MCF 10A (cell line): ENCODE measurements at regions not wholly inside any gene's neighbourhood (a gene's known extent, or its start where the extent isn't known, plus 50 kb on each side); places are given as distances from the start of the nearest gene placed in this dataset.

Source experiments
- BruUV-seq: library from RNA; stranded (reverse); fragments of 400-500 nt; replicated peaks from 2 replicates; lab custom pipeline; 2021; lab: Mats Ljungman, UMichigan
- CTCF ChIA-PET: fragments of 300-600 bp; sonication (Branson Sonifier 250); formaldehyde crosslinking; extraction: SDS; loops from one replicate; lab custom pipeline; 2021; ENCODE audit warnings: antibody characterized with exemption, inconsistent platforms; lab: Yijun Ruan, JAX
- POLR2A ChIA-PET: fragments of 300-600, 350-650 bp; sonication (Branson Sonifier 250); formaldehyde crosslinking; extraction: SDS; loops from one replicate; lab custom pipeline; 2020; ENCODE audit warnings: antibody characterized with exemption, inconsistent platforms; lab: Yijun Ruan, JAX
- DNase-seq: peaks from one replicate; pipeline ENCODE4 v3.0.0-alpha.2; 2018; ENCODE audit not compliant: unreplicated experiment
- H3K27ac Mint-ChIP-seq: one replicate; pipeline ENCODE4 v1.8.0; 2022; ENCODE audit warnings: mild to moderate bottlenecking, low read depth, mixed read lengths; ENCODE audit not compliant: unreplicated experiment
- H3K27me3 Mint-ChIP-seq: one replicate; pipeline ENCODE4 v1.8.0; 2022; ENCODE audit warnings: mixed read lengths; ENCODE audit not compliant: insufficient read depth, unreplicated experiment
- H3K36me3 Mint-ChIP-seq: one replicate; pipeline ENCODE4 v1.8.0; 2022; ENCODE audit warnings: mild to moderate bottlenecking, moderate library complexity, mixed read lengths; ENCODE audit not compliant: insufficient read depth, unreplicated experiment
- H3K4me1 Mint-ChIP-seq: one replicate; pipeline ENCODE4 v1.8.0; 2022; ENCODE audit warnings: mixed read lengths; ENCODE audit not compliant: insufficient read depth, unreplicated experiment
- H3K4me3 Mint-ChIP-seq: one replicate; pipeline ENCODE4 v1.8.0; 2022; ENCODE audit warnings: mild to moderate bottlenecking, moderate library complexity, mixed read lengths; ENCODE audit not compliant: unreplicated experiment
- H3K9me3 Mint-ChIP-seq: one replicate; pipeline ENCODE4 v1.8.0; 2022; ENCODE audit warnings: mixed read lengths; ENCODE audit not compliant: unreplicated experiment
- intact Hi-C: fragments of 100-400 bp; cut with micrococcal nuclease; formaldehyde crosslinking; loops from 2 replicates; pipeline ENCODE4 v1.14.1; 2022
- TF ChIP-seq, protein P1 (sequence below): fragments of 200-600 bp; IDR thresholded peaks from one replicate; pipeline ENCODE4 v1.8.0; 2022; ENCODE audit warnings: antibody characterized with exemption, mild to moderate bottlenecking; ENCODE audit not compliant: unreplicated experiment

DNA sequence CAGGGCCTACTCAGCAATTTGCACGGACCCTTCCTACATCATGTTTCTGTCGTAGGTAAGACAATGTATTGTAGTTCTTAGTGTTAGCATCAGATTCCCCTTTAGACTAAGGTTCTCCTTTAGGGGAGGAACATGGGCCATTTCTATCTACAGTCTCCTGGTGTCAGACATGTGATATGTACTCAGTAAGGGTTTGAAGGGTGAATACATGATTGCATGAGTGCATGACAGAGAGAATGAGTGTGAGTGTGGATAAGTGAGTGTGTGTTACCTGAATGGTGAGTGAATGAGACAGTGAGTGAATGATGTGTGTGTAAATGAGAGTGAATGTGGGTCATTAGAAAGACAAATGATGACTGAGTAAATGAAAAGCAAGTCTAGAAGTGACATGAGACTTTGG, 476.8 kb downstream of the HAPSTR1 start:
- no peaks in the 10 kb centered on the region for H3K36me3 Mint-ChIP-seq
- intact Hi-C loops: no loop called here
- no peaks in the 10 kb centered on the region for H3K4me1 Mint-ChIP-seq
- TF ChIP-seq, protein P1, sequence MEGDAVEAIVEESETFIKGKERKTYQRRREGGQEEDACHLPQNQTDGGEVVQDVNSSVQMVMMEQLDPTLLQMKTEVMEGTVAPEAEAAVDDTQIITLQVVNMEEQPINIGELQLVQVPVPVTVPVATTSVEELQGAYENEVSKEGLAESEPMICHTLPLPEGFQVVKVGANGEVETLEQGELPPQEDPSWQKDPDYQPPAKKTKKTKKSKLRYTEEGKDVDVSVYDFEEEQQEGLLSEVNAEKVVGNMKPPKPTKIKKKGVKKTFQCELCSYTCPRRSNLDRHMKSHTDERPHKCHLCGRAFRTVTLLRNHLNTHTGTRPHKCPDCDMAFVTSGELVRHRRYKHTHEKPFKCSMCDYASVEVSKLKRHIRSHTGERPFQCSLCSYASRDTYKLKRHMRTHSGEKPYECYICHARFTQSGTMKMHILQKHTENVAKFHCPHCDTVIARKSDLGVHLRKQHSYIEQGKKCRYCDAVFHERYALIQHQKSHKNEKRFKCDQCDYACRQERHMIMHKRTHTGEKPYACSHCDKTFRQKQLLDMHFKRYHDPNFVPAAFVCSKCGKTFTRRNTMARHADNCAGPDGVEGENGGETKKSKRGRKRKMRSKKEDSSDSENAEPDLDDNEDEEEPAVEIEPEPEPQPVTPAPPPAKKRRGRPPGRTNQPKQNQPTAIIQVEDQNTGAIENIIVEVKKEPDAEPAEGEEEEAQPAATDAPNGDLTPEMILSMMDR: no peak
- POLR2A ChIA-PET: no interaction called here
- DNase-seq: no peak
- H3K27ac Mint-ChIP-seq: no peak overlapping the region
- no peak overlapping the region for H3K4me3 Mint-ChIP-seq
- CTCF ChIA-PET: no interaction called here
- no TSS peak for BruUV-seq
- H3K9me3 Mint-ChIP-seq: peaks cover 22% of the 10 kb centered on the region
- H3K27me3 Mint-ChIP-seq: no peaks in the 10 kb centered on the region

GRCh38 chr16:9570521-9570920, 479.1 kb downstream of the HAPSTR1 start:
- POLR2A ChIA-PET: no interaction called here
- no peaks in the 10 kb centered on the region for H3K36me3 Mint-ChIP-seq
- H3K27me3 Mint-ChIP-seq: no peaks in the 10 kb centered on the region
- DNase-seq: no peak
- H3K4me3 Mint-ChIP-seq: no peak overlapping the region
- H3K9me3 Mint-ChIP-seq: peaks cover 20% of the 10 kb centered on the region
- no peaks in the 10 kb centered on the region for H3K4me1 Mint-ChIP-seq
- CTCF ChIA-PET: no interaction called here
- H3K27ac Mint-ChIP-seq: no peak overlapping the region
- no TSS peak for BruUV-seq
- intact Hi-C loops: no loop called here
- TF ChIP-seq, protein P1: no peak

DNA sequence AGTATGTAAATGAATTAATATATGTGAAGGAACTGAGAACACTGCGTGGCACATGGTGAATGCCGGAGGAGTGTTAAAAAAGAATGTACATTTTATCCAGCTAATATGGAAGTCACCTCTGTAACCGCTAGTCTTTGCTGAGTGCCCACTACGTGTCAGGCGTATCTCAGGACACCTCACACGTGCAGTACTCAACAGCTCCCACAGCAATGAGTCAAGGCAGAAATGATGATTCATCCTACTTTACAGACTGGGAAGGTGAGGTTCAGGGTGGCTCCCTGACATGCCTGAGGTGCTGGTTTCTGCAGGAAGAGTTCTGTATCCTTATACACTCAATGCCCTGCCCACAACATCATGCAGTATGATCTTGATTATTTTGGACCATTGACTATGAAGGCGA, 487.0 kb downstream of the HAPSTR1 start:
- intact Hi-C loops: no loop called here
- TF ChIP-seq, protein P1: no peak
- POLR2A ChIA-PET: no interaction called here
- BruUV-seq: no TSS peak
- Mint-ChIP-seq H3K36me3 (no peaks in the 10 kb centered on the region), H3K4me1 (no peaks in the 10 kb centered on the region), H3K9me3 (peaks cover 35% of the 10 kb centered on the region), H3K27me3 (no peaks in the 10 kb centered on the region), H3K4me3 (no peak overlapping the region), H3K27ac (no peak overlapping the region)
- no peak for DNase-seq
- CTCF ChIA-PET: interaction anchor here (1.6 kb wide), 1 partner anchor 70 kb away, joined by 4 read pairs; no protein-coding TSS in a partner anchor

- ChIA-PET POLR2A (no interaction called here), CTCF (interaction anchor here (0.7 kb wide), 1 partner anchor 13 kb away, joined by 3 read pairs; no protein-coding TSS in a partner anchor)
- H3K27ac Mint-ChIP-seq: no peak overlapping the region
- peaks cover 42% of the 10 kb centered on the region for H3K9me3 Mint-ChIP-seq
- H3K27me3 Mint-ChIP-seq: no peaks in the 10 kb centered on the region
- no peaks in the 10 kb centered on the region for H3K4me1 Mint-ChIP-seq
- H3K36me3 Mint-ChIP-seq: no peaks in the 10 kb centered on the region
- H3K4me3 Mint-ChIP-seq: no peak overlapping the region
- intact Hi-C loops: no loop called here
- BruUV-seq: no TSS peak
- TF ChIP-seq, protein P1: no peak
- no peak for DNase-seq
Measured at GRCh38 chr16:9580025-9580424, 488.6 kb downstream of the HAPSTR1 start.
